H9 (cell line): ENCODE measurements at regions not wholly inside any gene's neighbourhood (a gene's known extent, or its start where the extent isn't known, plus 50 kb on each side); places are given as distances from the start of the nearest gene placed in this dataset.

ENCODE experiments used
- DNase-seq: peaks from one replicate; pipeline ENCODE4 v3.0.0-alpha.2; 2017
- H2AFZ ChIP-seq: one replicate; pipeline ENCODE4 v1.6.1; 2013; ENCODE audit warnings: mild to moderate bottlenecking, low read length, control low read depth, moderate library complexity
- H2AK5ac ChIP-seq: 2 replicates; pipeline ENCODE4 v1.6.1; 2013; ENCODE audit warnings: low read length, control low read depth, mixed read lengths; ENCODE audit not compliant: insufficient read length
- H2BK120ac ChIP-seq: one replicate; pipeline ENCODE4 v1.6.1; 2013; ENCODE audit warnings: low read depth, mild to moderate bottlenecking, low read length, control low read depth, inconsistent platforms; ENCODE audit not compliant: poor library complexity, severe bottlenecking
- H2BK12ac ChIP-seq: 2 replicates; pipeline ENCODE4 v1.6.1; 2013; ENCODE audit warnings: low read length, control low read depth, mixed read lengths, low read depth; ENCODE audit not compliant: insufficient read length
- H2BK15ac ChIP-seq: 2 replicates; pipeline ENCODE4 v1.6.1; 2013; ENCODE audit warnings: low read depth, low read length, control low read depth
- H2BK20ac ChIP-seq: one replicate; pipeline ENCODE4 v1.6.1; 2013; ENCODE audit warnings: low read depth, mild to moderate bottlenecking, low read length, control low read depth, inconsistent platforms; ENCODE audit not compliant: poor library complexity, severe bottlenecking
- H2BK5ac ChIP-seq: 2 replicates; pipeline ENCODE4 v1.6.1; 2013; ENCODE audit warnings: low read length, control low read depth, mixed read lengths; ENCODE audit not compliant: insufficient read length
- H3K14ac ChIP-seq: 2 replicates; pipeline ENCODE4 v1.6.1; 2013; ENCODE audit warnings: low read length, control low read depth; ENCODE audit not compliant: insufficient read depth
- H3K18ac ChIP-seq: 2 replicates; pipeline ENCODE4 v1.6.1; 2013; ENCODE audit warnings: low read depth, mild to moderate bottlenecking, mixed read lengths, low read length, control low read depth; ENCODE audit not compliant: insufficient read length
- H3K23ac ChIP-seq: 2 replicates; pipeline ENCODE4 v1.6.1; 2013; ENCODE audit warnings: low read length, control low read depth, mixed read lengths, low read depth; ENCODE audit not compliant: insufficient read length
- H3K23me2 ChIP-seq: 2 replicates; pipeline ENCODE4 v1.6.1; 2013; ENCODE audit warnings: low read depth, mild to moderate bottlenecking, mixed read lengths, low read length, control low read depth; ENCODE audit not compliant: insufficient read length, poor library complexity, severe bottlenecking
- H3K27ac ChIP-seq: 2 replicates; pipeline ENCODE4 v1.5.1; 2013; ENCODE audit warnings: low read length, control low read depth, mixed read lengths, low read depth; ENCODE audit not compliant: insufficient read length
- H3K27me3 ChIP-seq: 2 replicates; pipeline ENCODE4 v1.6.1; 2013; ENCODE audit warnings: low read length, control low read depth, inconsistent platforms; ENCODE audit not compliant: insufficient read depth
- H3K4ac ChIP-seq: 2 replicates; pipeline ENCODE4 v1.6.1; 2013; ENCODE audit warnings: low read depth, mild to moderate bottlenecking, control low read depth, inconsistent platforms, low read length, moderate library complexity
- H3K4me1 ChIP-seq: 2 replicates; pipeline ENCODE4 v1.6.1; 2013; ENCODE audit warnings: low read length, control low read depth, inconsistent platforms; ENCODE audit not compliant: insufficient read depth
- H3K4me2 ChIP-seq: 2 replicates; pipeline ENCODE4 v1.6.1; 2013; ENCODE audit warnings: low read length, control low read depth, mixed read lengths; ENCODE audit not compliant: insufficient read length, insufficient read depth
- H3K56ac ChIP-seq: 2 replicates; pipeline ENCODE4 v1.6.1; 2013; ENCODE audit warnings: low read depth, mild to moderate bottlenecking, mixed read lengths, low read length, control low read depth; ENCODE audit not compliant: insufficient read length
- H3K79me1 ChIP-seq: 2 replicates; pipeline ENCODE4 v1.6.1; 2013; ENCODE audit warnings: low read depth, mild to moderate bottlenecking, moderate library complexity, low read length, control low read depth, inconsistent platforms; ENCODE audit not compliant: insufficient read depth, poor library complexity, severe bottlenecking
- H3K79me2 ChIP-seq: 2 replicates; pipeline ENCODE4 v1.6.1; 2013; ENCODE audit warnings: low read length, control low read depth, inconsistent platforms; ENCODE audit not compliant: insufficient read depth
- H3K9ac ChIP-seq: 2 replicates; pipeline ENCODE4 v1.6.1; 2013; ENCODE audit warnings: low read length, control low read depth, mixed read lengths; ENCODE audit not compliant: insufficient read length; ENCODE audit errors: extremely low read depth
- H3K9me3 ChIP-seq: one replicate; pipeline ENCODE4 v1.6.1; 2013; ENCODE audit warnings: low read depth, low read length, inconsistent platforms; ENCODE audit not compliant: control insufficient read depth
- H3T11ph ChIP-seq: one replicate; pipeline ENCODE4 v1.6.1; 2013; ENCODE audit warnings: mild to moderate bottlenecking, low read length, control low read depth, inconsistent platforms
- H4K20me1 ChIP-seq: one replicate; pipeline ENCODE4 v1.6.1; 2013; ENCODE audit not compliant: control insufficient read depth, insufficient read length, insufficient read depth
- H4K5ac ChIP-seq: 2 replicates; pipeline ENCODE4 v1.6.1; 2013; ENCODE audit warnings: low read depth, mild to moderate bottlenecking, mixed read lengths, low read length, control low read depth; ENCODE audit not compliant: insufficient read length
- H4K8ac ChIP-seq: replicated peaks from 2 replicates; pipeline ENCODE4 v1.6.1; 2013; ENCODE audit warnings: low read length, control low read depth, mixed read lengths, low read depth; ENCODE audit not compliant: insufficient read length
- H4K91ac ChIP-seq: 2 replicates; pipeline ENCODE4 v1.6.1; 2013; ENCODE audit warnings: low read depth, mild to moderate bottlenecking, moderate library complexity, mixed read lengths, low read length, control low read depth; ENCODE audit not compliant: insufficient read length
- H3K27ac Mint-ChIP-seq, 3 experiments: 2 replicates in 2 of 3; 3 replicates in 1 of 3; pipeline ENCODE4 v1.8.0; 2020 to 2021; ENCODE audit warnings: mixed read lengths in 3 of 3, mild to moderate bottlenecking in 1 of 3, moderate library complexity in 1 of 3
- H3K27me3 Mint-ChIP-seq: 2 replicates; pipeline ENCODE4 v1.8.0; 2021; ENCODE audit warnings: low read depth, mild to moderate bottlenecking, moderate library complexity, mixed read lengths
- H3K36me3 Mint-ChIP-seq, 3 experiments: 2 replicates in 2 of 3; 3 replicates in 1 of 3; pipeline ENCODE4 v1.8.0; 2020 to 2021; ENCODE audit warnings: low read depth in 3 of 3, mixed read lengths in 3 of 3; ENCODE audit not compliant: insufficient read depth in 1 of 3
- H3K4me1 Mint-ChIP-seq, 2 experiments: 2 replicates each; pipeline ENCODE4 v1.8.0; 2020; ENCODE audit warnings: mixed read lengths in 2 of 2
- H3K4me3 Mint-ChIP-seq, 2 experiments: 2 replicates in 1 of 2; 3 replicates in 1 of 2; pipeline ENCODE4 v1.8.0; 2020 to 2021; ENCODE audit warnings: mild to moderate bottlenecking in 2 of 2, mixed read lengths in 2 of 2, moderate library complexity in 1 of 2
- H3K9me3 Mint-ChIP-seq, 2 experiments: 2 replicates in 1 of 2; 3 replicates in 1 of 2; pipeline ENCODE4 v1.8.0; 2020; ENCODE audit warnings: mild to moderate bottlenecking in 2 of 2, mixed read lengths in 2 of 2, moderate library complexity in 1 of 2
- CTCF ChIP-seq: fragments of 200-600 bp; sonication (generic); conservative IDR thresholded peaks from 3 replicates; pipeline ENCODE4 v1.8.0; 2021; ENCODE audit warnings: antibody characterized with exemption, mild to moderate bottlenecking
- WGBS: extraction: QIAGEN DNeasy Blood & Tissue Kit; methylation state at CpG from one replicate; pipeline ENCODE4 v1.1.7; 2013; ENCODE audit warnings: missing lambda C conversion rate, low lambda C conversion rate, mixed read lengths; ENCODE audit not compliant: insufficient read length; ENCODE audit errors: extremely low coverage; 5-methylcytosine and 5-hydroxymethylcytosine counted together

DNA sequence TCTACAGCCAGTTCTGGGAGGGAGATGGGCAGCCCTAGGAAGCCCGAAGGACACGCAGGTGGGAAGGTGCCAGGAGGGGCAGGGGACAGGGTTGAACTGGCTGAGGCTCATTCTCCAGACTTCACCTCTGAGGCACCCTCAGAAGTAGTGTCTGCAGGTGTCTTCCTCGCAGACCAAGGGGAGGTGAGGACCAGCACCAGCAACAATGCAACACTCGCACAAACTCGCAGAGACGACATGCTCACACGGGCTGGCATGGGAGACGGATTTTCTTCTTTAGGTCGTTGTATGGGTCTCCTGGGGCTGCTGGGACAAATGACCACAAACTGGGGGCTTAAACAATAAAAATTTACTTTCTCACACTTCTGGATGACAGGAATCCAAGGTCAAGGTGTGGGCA lies 132.2 kb upstream of the FOXF1 start:
- DNase-seq = no peak
- Histone ChIP-seq H3T11ph (no peak overlapping the region), H2AFZ (no peak overlapping the region), H3K14ac (no peak overlapping the region), H4K8ac (no peak overlapping the region), H4K91ac (no peak overlapping the region), H3K9ac (no peak overlapping the region), H2BK12ac (no peak overlapping the region), H3K18ac (no peak overlapping the region), H4K5ac (no peak overlapping the region), H3K4ac (no peak overlapping the region), H3K23me2 (no peaks in the 10 kb centered on the region), H3K79me2 (no peaks in the 10 kb centered on the region), H3K27ac (no peak overlapping the region), H2BK5ac (no peak overlapping the region), H2BK20ac (no peak overlapping the region), H3K9me3 (no peaks in the 10 kb centered on the region), H3K79me1 (no peaks in the 10 kb centered on the region), H2AK5ac (no peak overlapping the region), H3K56ac (no peak overlapping the region), H3K23ac (no peak overlapping the region), H2BK15ac (no peak overlapping the region), H2BK120ac (no peak overlapping the region), H4K20me1 (no peaks in the 10 kb centered on the region), H3K27me3 (no peaks in the 10 kb centered on the region), H3K4me2 (no peak overlapping the region), H3K4me1 (no peaks in the 10 kb centered on the region)
- TF ChIP-seq CTCF = no peak
- Mint-ChIP-seq H3K4me3 (no peak overlapping the region), H3K4me1 (peaks cover 12 to 22% of the 10 kb centered on the region in 2 experiments), H3K36me3 (peaks cover 0 to 8% (median 7%) of the 10 kb centered on the region in 3 experiments; a peak in 3 of 7 replicates), H3K9me3 (peaks cover 10% of the 10 kb centered on the region in 2 experiments; a peak in 4 of 5 replicates), H3K27ac (peak overlapping the region in 1 of 3 experiments; percentile 47; a peak in 1 of 7 replicates), H3K27me3 (peaks cover 17% of the 10 kb centered on the region)
- WGBS = no CpG with 5 or more reads among the region's 9 CpGs
